Stomach (tissue), 8 donors: ENCODE measurements at regions not wholly inside any gene's neighbourhood (a gene's known extent, or its start where the extent isn't known, plus 50 kb on each side); places are given as distances from the start of the nearest gene placed in this dataset.

Experiments
- DNase-seq, 2 donors: peaks; one replicate each; pipeline versions ENCODE4 v3.0.0 to v3.0.0-alpha.2; 2013 to 2019
- H3K27ac ChIP-seq, 5 donors: fragments of 200-600 bp in 4 of 5; sonication (generic) in 4 of 5; one replicate each; pipeline ENCODE4 v1.5.1; 2013 to 2019; ENCODE audit warnings: mild to moderate bottlenecking in 1 of 5, moderate library complexity in 1 of 5
- H3K27me3 ChIP-seq, 3 donors: fragments of 200-600 bp; sonication (generic); one replicate each; pipeline ENCODE4 v1.5.1; 2017 to 2019; ENCODE audit warnings: mixed run types in 1 of 3
- H3K36me3 ChIP-seq, 4 donors: fragments of 200-600 bp; sonication (generic); 1 replicate in 3 of 4; 2 replicates in 1 of 4; pipeline ENCODE4 v1.5.1; 2016 to 2019
- H3K4me1 ChIP-seq, 4 donors: fragments of 200-600 bp; sonication (generic); one replicate each; pipeline ENCODE4 v1.5.1; 2016 to 2019
- H3K4me3 ChIP-seq, 4 donors: fragments of 200-600 bp; sonication (generic) in 3 of 4; one replicate each; pipeline ENCODE4 v1.5.1; 2016 to 2019; ENCODE audit warnings: mild to moderate bottlenecking in 1 of 4
- H3K9me3 ChIP-seq, 4 donors: fragments of 200-600 bp; sonication (generic); one replicate each; pipeline ENCODE4 v1.5.1; 2016 to 2019
- CTCF ChIP-seq, 7 experiments: fragments of 450-650 bp in 4 of 7; fragments of 200-600 bp in 3 of 7; sonication (generic) in 3 of 7; IDR thresholded peaks; one replicate each; pipeline ENCODE4 v1.5.1; 2016 to 2019; ENCODE audit warnings: antibody characterized with exemption in 7 of 7, control low read depth in 2 of 7, mild to moderate bottlenecking in 1 of 7
- EP300 ChIP-seq: sonication (generic); formaldehyde crosslinking; IDR thresholded peaks from one replicate; pipeline ENCODE4 v1.6.1; 2017; ENCODE audit warnings: antibody characterized with exemption
- POLR2A ChIP-seq, 4 donors: fragments of 450-650 bp; IDR thresholded peaks; one replicate each; pipeline ENCODE4 v1.6.1; 2016; ENCODE audit warnings: antibody characterized with exemption in 4 of 4, control low read depth in 2 of 4, mild to moderate bottlenecking in 1 of 4, moderate library complexity in 1 of 4
- POLR2AphosphoS5 ChIP-seq, 3 donors: sonication (generic); formaldehyde crosslinking; IDR thresholded peaks; one replicate each; pipeline ENCODE4 v1.6.1; 2016; ENCODE audit warnings: antibody characterized with exemption in 3 of 3
- WGBS, 5 donors: extraction: QIAGEN DNeasy Blood & Tissue Kit in 3 of 5; methylation state at CpG; one replicate each; pipeline versions ENCODE4 v1.1.5 to v1.1.7; 2013 to 2018; 5-methylcytosine and 5-hydroxymethylcytosine counted together
- intact Hi-C: fragments of 100-400 bp; cut with DNase I; formaldehyde crosslinking; loops from one replicate; pipeline ENCODE4 v1.15.1; 2023; ENCODE audit warnings: low total_unique reads
- donor health status: healthy with polysubstance abuse.
- donor health status: Bipolar disorder and iron deficiency.
- donor health status: healthy.

GRCh38 chr10:128716181-128716580, 590.0 kb upstream of the MKI67 start:
- Histone ChIP-seq H3K9me3 (no peaks in the 10 kb centered on the region), H3K4me1 (no peaks in the 10 kb centered on the region), H3K4me3 (no peak overlapping the region), H3K27ac (no peak overlapping the region), H3K36me3 (no peaks in the 10 kb centered on the region), H3K27me3 (peaks cover 0 to 21% (median 0%) of the 10 kb centered on the region in 3 donors)
- intact Hi-C loops: no loop called here
- DNase-seq: no peak
- 79 to 88% (median 83%) methylated on average over 8 to 9 of the region's 9 CpGs for WGBS, 5 donors
- TF ChIP-seq POLR2A (IDR thresholded peaks at IDR 0.05) (no peak), EP300 (no peak), POLR2AphosphoS5 (IDR thresholded peaks at IDR 0.05) (no peak), CTCF (IDR thresholded peaks at IDR 0.05) (no peak)

GRCh38 chr10:128721963-128722445, 595.8 kb upstream of the MKI67 start:
- H3K4me3 ChIP-seq: no peak overlapping the region
- 56 to 65% (median 59%) methylated on average over 5 of the region's 5 CpGs for WGBS, 5 donors
- intact Hi-C loops: no loop called here
- H3K27me3 ChIP-seq: no peaks in the 10 kb centered on the region
- TF ChIP-seq POLR2A (IDR thresholded peaks at IDR 0.05) (no peak), POLR2AphosphoS5 (IDR thresholded peaks at IDR 0.05) (no peak), CTCF (IDR thresholded peaks at IDR 0.05) (no peak), EP300 (no peak)
- no peaks in the 10 kb centered on the region for H3K9me3 ChIP-seq
- DNase-seq: peak in 1 of 2 donors; percentile 12
- H3K27ac ChIP-seq: no peak overlapping the region
- no peaks in the 10 kb centered on the region for H3K4me1 ChIP-seq
- no peaks in the 10 kb centered on the region for H3K36me3 ChIP-seq

GRCh38 chr10:128722947-128723346, 596.7 kb upstream of the MKI67 start:
- Histone ChIP-seq H3K27ac (no peak overlapping the region), H3K36me3 (no peaks in the 10 kb centered on the region), H3K4me3 (no peak overlapping the region), H3K9me3 (no peaks in the 10 kb centered on the region), H3K27me3 (no peaks in the 10 kb centered on the region), H3K4me1 (no peaks in the 10 kb centered on the region)
- TF ChIP-seq CTCF (IDR thresholded peaks at IDR 0.05) (no peak), POLR2AphosphoS5 (IDR thresholded peaks at IDR 0.05) (no peak), EP300 (no peak), POLR2A (IDR thresholded peaks at IDR 0.05) (no peak)
- WGBS, 5 donors: 58 to 88% (median 85%) methylated on average over 3 of the region's 3 CpGs
- no peak for DNase-seq
- intact Hi-C loops: no loop called here

- intact Hi-C loops: no loop called here
- TF ChIP-seq POLR2AphosphoS5 (IDR thresholded peaks at IDR 0.05) (no peak), POLR2A (IDR thresholded peaks at IDR 0.05) (no peak), CTCF (IDR thresholded peaks at IDR 0.05) (no peak), EP300 (no peak)
- H3K27ac ChIP-seq: no peak overlapping the region
- H3K4me3 ChIP-seq: no peak overlapping the region
- H3K4me1 ChIP-seq: no peaks in the 10 kb centered on the region
- H3K36me3 ChIP-seq: no peaks in the 10 kb centered on the region
- peaks cover 0 to 3% (median 0%) of the 10 kb centered on the region in 3 donors for H3K27me3 ChIP-seq
- H3K9me3 ChIP-seq: no peaks in the 10 kb centered on the region
- DNase-seq: no peak
- 71 to 86% (median 81%) methylated on average over 14 of the region's 14 CpGs for WGBS, 5 donors
These were observed 597.5 kb upstream of the MKI67 start for GRCh38 chr10:128723631-128724205.
